Breast epithelium (tissue), 4 donors: ENCODE measurements at regions not wholly inside any gene's neighbourhood (a gene's known extent, or its start where the extent isn't known, plus 50 kb on each side); places are given as distances from the start of the nearest gene placed in this dataset.

Experiments
- DNase-seq, 2 donors: peaks; one replicate each; pipeline ENCODE4 v3.0.0-alpha.2; 2019; ENCODE audit warnings: low spot score in 2 of 2
- H3K27ac ChIP-seq, 2 donors: fragments of 200-600 bp; sonication (generic) in 1 of 2; one replicate each; pipeline ENCODE4 v1.5.1; 2016 to 2019; ENCODE audit warnings: mild to moderate bottlenecking in 1 of 2
- H3K27me3 ChIP-seq, 2 donors: fragments of 200-600 bp; sonication (generic) in 1 of 2; one replicate each; pipeline versions ENCODE4 v1.5.1 to v1.6.0; 2017 to 2019; ENCODE audit warnings: control low read depth in 1 of 2, mild to moderate bottlenecking in 1 of 2
- H3K36me3 ChIP-seq: fragments of 200-600 bp; one replicate; pipeline ENCODE4 v1.5.1; 2019
- H3K4me1 ChIP-seq, 2 donors: fragments of 200-600 bp; sonication (generic); one replicate each; pipeline ENCODE4 v1.5.1; 2016 to 2019; ENCODE audit warnings: control low read depth in 1 of 2
- H3K4me3 ChIP-seq, 3 donors: fragments of 200-600 bp; sonication (generic); 1 replicate in 2 of 3; 2 replicates in 1 of 3; pipeline ENCODE4 v1.5.1; 2016 to 2019; ENCODE audit warnings: mild to moderate bottlenecking in 3 of 3, moderate library complexity in 2 of 3
- H3K9me3 ChIP-seq, 2 donors: fragments of 200-600 bp; sonication (generic) in 1 of 2; one replicate each; pipeline ENCODE4 v1.5.1; 2016 to 2019; ENCODE audit warnings: control low read depth in 1 of 2
- POLR2A ChIP-seq: fragments of 450-650 bp; IDR thresholded peaks from one replicate; pipeline ENCODE4 v1.6.1; 2016; ENCODE audit warnings: antibody characterized with exemption, mild to moderate bottlenecking, moderate library complexity
- POLR2AphosphoS5 ChIP-seq, 3 donors: sonication (generic); formaldehyde crosslinking; IDR thresholded peaks; one replicate each; pipeline ENCODE4 v1.6.1; 2017; ENCODE audit warnings: antibody characterized with exemption in 3 of 3
- intact Hi-C: fragments of 100-400 bp; cut with DNase I; formaldehyde crosslinking; loops from one replicate; pipeline ENCODE4 v1.15.1; 2023; ENCODE audit warnings: low total_unique reads
- TF ChIP-seq, protein P1 (sequence below), 3 donors: fragments of 450-650 bp; IDR thresholded peaks; one replicate each; pipeline ENCODE4 v1.5.1; 2016 to 2017; ENCODE audit warnings: antibody characterized with exemption in 3 of 3, mild to moderate bottlenecking in 3 of 3, moderate library complexity in 3 of 3

DNA sequence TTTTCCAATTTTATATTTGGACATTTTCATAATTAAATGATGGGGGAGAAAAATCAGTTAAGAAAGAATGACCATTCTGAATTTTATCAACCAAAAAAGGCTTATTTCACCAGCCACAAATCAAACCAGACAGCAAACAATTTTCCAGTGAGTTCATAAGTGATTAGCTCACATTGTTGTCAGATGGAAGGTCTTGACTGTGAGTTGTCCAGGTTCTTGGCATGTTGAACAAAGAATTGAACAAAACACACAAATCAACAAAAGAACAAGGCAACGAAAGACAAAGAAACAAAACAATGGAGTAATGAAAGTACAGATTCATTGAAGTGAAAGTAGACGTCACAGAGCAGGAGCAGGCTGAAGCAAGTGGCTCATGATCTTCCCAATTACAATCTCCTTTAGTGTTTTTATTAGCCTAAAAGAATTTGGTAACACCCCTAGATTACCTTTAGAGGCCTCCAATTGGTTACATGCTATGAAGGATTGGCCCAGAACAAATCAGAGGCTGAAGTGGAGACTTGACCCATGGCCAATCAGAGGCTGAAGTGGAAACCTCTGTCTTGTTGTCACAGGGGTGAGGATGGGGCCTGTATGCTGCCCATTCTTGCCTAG, 248.7 kb downstream of the NEBL start:
- no peak for DNase-seq
- intact Hi-C loops, result no loop called here
- no peak for TF ChIP-seq POLR2A
- TF ChIP-seq POLR2AphosphoS5 (IDR thresholded peaks at IDR 0.05), result no peak
- TF ChIP-seq, protein P1, sequence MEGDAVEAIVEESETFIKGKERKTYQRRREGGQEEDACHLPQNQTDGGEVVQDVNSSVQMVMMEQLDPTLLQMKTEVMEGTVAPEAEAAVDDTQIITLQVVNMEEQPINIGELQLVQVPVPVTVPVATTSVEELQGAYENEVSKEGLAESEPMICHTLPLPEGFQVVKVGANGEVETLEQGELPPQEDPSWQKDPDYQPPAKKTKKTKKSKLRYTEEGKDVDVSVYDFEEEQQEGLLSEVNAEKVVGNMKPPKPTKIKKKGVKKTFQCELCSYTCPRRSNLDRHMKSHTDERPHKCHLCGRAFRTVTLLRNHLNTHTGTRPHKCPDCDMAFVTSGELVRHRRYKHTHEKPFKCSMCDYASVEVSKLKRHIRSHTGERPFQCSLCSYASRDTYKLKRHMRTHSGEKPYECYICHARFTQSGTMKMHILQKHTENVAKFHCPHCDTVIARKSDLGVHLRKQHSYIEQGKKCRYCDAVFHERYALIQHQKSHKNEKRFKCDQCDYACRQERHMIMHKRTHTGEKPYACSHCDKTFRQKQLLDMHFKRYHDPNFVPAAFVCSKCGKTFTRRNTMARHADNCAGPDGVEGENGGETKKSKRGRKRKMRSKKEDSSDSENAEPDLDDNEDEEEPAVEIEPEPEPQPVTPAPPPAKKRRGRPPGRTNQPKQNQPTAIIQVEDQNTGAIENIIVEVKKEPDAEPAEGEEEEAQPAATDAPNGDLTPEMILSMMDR (IDR thresholded peaks at IDR 0.05), result no peak
- Histone ChIP-seq H3K4me3 (no peak overlapping the region), H3K27me3 (no peaks in the 10 kb centered on the region), H3K27ac (no peak overlapping the region), H3K36me3 (no peaks in the 10 kb centered on the region), H3K9me3 (no peaks in the 10 kb centered on the region), H3K4me1 (no peaks in the 10 kb centered on the region)

DNA sequence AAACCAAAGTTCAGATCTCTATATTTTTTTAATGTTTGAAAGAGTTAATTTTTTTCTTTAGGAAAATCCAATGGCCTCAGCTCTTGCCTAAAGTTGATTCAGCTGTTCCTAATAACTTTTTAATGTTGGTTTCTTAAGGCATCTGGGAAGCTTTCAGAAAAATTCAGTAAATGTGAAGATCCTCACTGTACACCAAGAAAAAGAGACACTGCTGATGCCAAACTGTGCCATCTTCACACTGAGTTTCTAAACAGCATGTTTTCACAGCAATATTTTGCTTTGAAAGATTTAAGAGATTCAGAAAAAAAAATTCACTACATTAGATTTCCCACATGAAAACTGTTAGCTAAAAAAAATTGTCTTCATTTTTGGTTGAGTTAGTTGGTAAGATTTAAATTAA, 249.4 kb downstream of the NEBL start:
- TF ChIP-seq, protein P1 (IDR thresholded peaks at IDR 0.05), result no peak
- intact Hi-C loops, result no loop called here
- H3K9me3 ChIP-seq, result no peaks in the 10 kb centered on the region
- H3K27ac ChIP-seq, result no peak overlapping the region
- H3K4me1 ChIP-seq, result no peaks in the 10 kb centered on the region
- H3K4me3 ChIP-seq, result no peak overlapping the region
- DNase-seq, result no peak
- H3K27me3 ChIP-seq, result no peaks in the 10 kb centered on the region
- no peaks in the 10 kb centered on the region for H3K36me3 ChIP-seq

DNA sequence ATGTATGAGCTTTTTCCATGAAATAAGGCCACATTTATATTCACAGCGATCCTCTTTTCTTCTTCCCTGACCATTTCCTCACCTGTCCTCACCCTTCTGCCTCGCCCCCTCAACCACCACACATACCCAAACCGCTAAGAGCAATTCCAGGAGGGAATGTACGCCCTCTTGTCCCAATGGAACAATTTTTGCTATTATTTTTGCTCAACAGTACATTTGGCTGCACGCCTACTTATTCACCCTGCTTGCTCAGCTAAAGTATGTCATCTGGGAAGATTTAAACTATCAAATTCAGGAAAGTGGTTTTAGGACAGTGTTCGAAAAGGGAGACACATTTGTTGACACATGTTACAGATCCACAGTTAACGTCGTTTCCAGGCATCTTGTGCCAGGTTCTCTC, 252.7 kb downstream of the NEBL start:
- Histone ChIP-seq H3K27ac (no peak overlapping the region), H3K4me3 (no peak overlapping the region), H3K27me3 (no peaks in the 10 kb centered on the region), H3K36me3 (no peaks in the 10 kb centered on the region), H3K9me3 (no peaks in the 10 kb centered on the region), H3K4me1 (no peaks in the 10 kb centered on the region)
- TF ChIP-seq POLR2A (no peak), POLR2AphosphoS5 (IDR thresholded peaks at IDR 0.05) (no peak)
- TF ChIP-seq, protein P1 (IDR thresholded peaks at IDR 0.05), result no peak
- intact Hi-C loops, result no loop called here
- DNase-seq, result no peak

DNA sequence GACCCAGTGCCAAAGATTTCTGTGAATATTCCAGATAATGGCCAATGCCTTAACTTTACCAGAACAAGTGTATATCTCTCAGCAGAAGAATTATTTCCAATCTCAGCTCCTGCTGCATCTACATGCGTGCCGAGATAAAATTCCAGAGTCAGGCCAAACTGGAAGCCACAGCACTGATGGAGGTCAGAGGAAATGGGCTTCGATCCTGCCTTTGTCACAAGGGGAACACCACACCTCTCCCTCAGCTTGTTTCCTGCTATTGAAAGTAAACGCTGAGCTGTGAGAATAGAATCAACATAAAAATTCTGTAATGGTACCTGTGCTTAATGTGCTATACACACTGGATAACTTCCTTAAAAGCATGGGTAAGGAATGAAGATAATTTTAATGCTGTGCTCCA, 255.5 kb downstream of the NEBL start:
- intact Hi-C loops, result no loop called here
- H3K27me3 ChIP-seq, result no peaks in the 10 kb centered on the region
- no peak for TF ChIP-seq POLR2A
- TF ChIP-seq, protein P1 (IDR thresholded peaks at IDR 0.05), result no peak
- TF ChIP-seq POLR2AphosphoS5 (IDR thresholded peaks at IDR 0.05), result no peak
- no peaks in the 10 kb centered on the region for H3K4me1 ChIP-seq
- H3K9me3 ChIP-seq, result no peaks in the 10 kb centered on the region
- no peak overlapping the region for H3K27ac ChIP-seq
- DNase-seq, result no peak
- H3K4me3 ChIP-seq, result no peak overlapping the region
- no peaks in the 10 kb centered on the region for H3K36me3 ChIP-seq

GRCh38 chr10:20635570-20635969, 261.5 kb downstream of the NEBL start:
- no peak overlapping the region for H3K27ac ChIP-seq

More at GRCh38 chr10:20635570-20635969, 261.5 kb downstream of the NEBL start:
- Histone ChIP-seq H3K36me3 (no peaks in the 10 kb centered on the region), H3K4me3 (no peak overlapping the region), H3K27me3 (no peaks in the 10 kb centered on the region), H3K9me3 (no peaks in the 10 kb centered on the region), H3K4me1 (no peaks in the 10 kb centered on the region)
- no peak for DNase-seq
- TF ChIP-seq, protein P1 (IDR thresholded peaks at IDR 0.05), result no peak
- TF ChIP-seq POLR2AphosphoS5 (IDR thresholded peaks at IDR 0.05) (no peak), POLR2A (no peak)
- intact Hi-C loops, result no loop called here
